ENCODE measurements at regions not wholly inside any gene's neighbourhood (a gene's known extent, or its start where the extent isn't known, plus 50 kb on each side); places are given as distances from the start of the nearest gene placed in this dataset.

GRCh38 chr13:85469320-85469719 is 329.9 kb downstream of the SLITRK6 start:
- no peak for DNase-seq (ENCODE audit: low read depth in 2 of 2)

DNA sequence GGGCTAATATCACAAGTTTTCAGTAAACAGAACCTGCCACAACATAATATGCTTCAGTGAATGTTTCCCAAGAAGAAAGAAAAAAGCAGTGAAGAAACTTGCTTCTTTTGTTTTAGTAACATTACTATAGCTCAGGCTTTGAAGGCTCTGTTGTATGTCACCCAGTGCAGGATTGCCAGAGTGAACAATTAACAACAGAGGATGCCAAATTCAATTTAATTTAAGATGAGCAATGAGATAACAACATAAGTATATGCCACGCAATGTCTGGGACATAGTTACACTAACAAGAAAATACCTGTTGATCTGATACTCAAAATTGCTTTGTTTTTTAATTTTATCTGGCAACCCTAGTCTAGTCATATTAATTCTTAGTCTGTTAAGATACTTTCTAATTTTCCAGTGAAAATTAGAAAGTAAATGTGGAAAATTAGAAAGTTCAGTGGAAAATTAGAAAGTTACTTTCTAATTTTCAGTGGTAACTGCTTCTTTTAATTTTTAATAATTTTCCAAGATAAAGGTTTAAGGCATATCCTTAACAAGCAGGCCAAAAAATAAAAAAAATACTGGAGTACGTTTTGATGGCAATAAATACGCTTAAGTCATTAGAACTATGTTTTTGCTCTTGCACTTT is 336.3 kb downstream of the SLITRK6 start:
- no peak for DNase-seq (ENCODE audit: low read depth in 2 of 2)

DNA sequence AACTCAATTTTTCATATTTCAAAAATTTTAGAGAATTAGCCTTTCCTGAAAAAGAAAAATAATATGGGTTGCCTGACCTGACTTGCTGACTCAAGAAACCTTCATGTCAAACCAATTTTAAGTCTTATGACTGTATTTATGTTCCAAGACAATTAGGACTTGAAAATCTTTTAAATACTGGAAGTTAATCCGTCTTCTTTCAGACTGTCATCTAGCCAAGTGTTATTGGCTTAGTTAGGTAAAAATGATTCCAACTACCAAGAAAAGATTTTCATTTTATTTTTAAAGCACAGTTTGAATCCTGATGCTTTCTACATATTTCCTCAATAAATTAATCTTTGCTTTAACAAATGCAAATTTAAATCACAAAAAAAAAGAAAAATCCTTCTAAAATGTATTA is 337.6 kb downstream of the SLITRK6 start:
- no peak for DNase-seq (ENCODE audit: low read depth in 2 of 2)

- no peak for DNase-seq (ENCODE audit: low read depth in 2 of 2)
Observed at GRCh38 chr13:85445534-85445933, 353.7 kb downstream of the SLITRK6 start.

DNA sequence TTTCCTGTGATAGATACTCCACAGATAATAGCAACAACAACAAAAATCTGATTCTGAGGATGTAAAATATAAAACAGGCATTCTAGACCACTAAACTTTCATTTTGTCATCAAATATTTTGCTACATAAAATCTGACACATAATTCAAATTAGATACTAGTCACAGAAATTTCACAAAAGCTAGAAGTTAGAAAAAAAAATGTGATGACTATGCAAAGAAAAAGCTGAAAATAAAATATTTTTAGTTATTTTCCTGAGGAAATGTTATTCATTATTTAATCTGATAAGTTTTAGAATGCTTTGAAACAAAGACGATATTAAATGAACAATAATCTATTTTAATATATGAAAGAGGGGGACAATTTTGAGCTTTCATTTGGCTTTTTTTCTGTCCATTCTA is 357.2 kb downstream of the SLITRK6 start:
- no peak for DNase-seq (ENCODE audit: low read depth in 2 of 2)

- no peak for DNase-seq (ENCODE audit: low read depth in 2 of 2)
Observed at GRCh38 chr13:85441364-85441763, 357.9 kb downstream of the SLITRK6 start.

GRCh38 chr13:85436029-85436428 is 363.2 kb downstream of the SLITRK6 start:
- no peak for DNase-seq (ENCODE audit: low read depth in 2 of 2)

DNA sequence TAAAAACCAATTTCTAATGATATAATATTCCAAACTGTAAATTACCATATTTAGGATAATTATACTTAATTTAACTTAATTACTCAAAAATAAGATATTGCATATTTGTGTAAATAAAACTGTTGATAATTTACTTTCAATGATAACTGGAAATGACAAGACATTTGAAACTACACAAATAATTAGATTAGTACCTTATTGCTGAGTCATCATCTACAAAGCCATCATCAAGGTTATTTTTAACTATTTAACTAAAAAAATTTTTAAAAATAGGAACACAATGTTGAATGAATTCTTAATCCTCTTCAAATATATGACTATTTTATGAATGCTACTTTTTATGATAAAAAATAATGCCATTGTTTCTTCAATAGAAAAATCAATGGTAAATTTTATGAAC is 364.3 kb downstream of the SLITRK6 start:
- no peak for DNase-seq (ENCODE audit: low read depth in 2 of 2)

DNA sequence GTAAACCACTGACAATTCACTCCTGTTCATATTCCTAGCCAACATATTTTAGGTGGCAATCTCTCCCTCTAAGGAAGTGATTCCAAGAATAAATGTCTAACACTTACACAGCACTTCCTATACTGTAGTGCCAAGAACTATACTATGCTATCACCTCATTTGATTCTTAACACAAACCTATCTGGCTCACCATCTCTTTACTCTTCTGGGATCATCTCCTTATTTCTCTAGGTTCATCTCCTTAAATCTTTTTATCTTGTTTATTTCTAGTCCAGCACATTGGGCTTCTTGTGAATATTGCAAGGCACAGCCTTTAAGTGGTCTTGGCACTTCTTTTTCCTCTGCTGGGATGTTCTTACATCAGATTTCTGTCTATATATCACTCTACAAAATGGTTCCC is 366.3 kb downstream of the SLITRK6 start:
- DNase-seq (ENCODE audit: low read depth in 2 of 2), result no peak

DNA sequence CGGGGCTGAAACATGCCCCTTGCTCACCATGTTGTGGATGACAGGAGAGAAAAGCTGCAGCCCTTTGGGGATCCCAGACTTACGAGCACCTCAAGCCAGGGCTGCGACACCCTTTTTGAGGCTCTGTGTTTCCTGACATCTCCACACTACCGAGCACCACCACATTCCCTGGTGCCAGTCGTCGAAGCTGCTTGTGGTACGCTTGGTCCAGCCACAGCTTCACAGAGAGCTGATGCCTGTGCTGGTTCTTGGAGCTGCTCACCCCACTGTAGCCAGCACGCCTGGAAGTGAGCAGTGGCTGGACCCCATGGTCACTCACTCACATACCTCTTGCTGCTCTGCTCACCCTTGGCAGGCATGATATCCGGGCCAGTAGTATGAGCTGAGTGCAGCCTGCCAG is 367.5 kb downstream of the SLITRK6 start:
- DNase-seq (ENCODE audit: low read depth in 2 of 2), result no peak

GRCh38 chr13:85430216-85430794 is 368.9 kb downstream of the SLITRK6 start:
- no peak for DNase-seq (ENCODE audit: low read depth in 2 of 2)

GRCh38 chr13:85427416-85427815 is 371.8 kb downstream of the SLITRK6 start:
- no peak for DNase-seq (ENCODE audit: low read depth in 2 of 2)

DNA sequence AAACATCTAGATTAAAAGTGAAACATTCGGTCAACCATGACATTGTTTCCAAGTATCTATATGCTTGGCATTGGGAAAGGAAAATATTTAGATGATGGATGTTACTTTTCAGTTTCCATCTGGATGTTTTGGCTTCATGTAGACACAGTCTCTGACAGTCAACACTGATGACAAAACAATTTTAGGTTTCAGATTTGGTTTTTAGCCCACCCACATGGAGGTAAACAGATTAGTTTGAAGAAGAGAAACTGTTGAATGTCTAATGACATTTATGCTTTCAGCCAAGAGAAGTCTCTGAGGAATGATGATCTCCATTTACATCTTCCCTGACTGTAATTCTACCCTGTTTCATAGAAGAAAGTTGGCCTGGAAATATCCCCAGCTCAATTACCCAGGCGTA is 379.1 kb downstream of the SLITRK6 start:
- no peak for DNase-seq (ENCODE audit: low read depth in 2 of 2)

DNA sequence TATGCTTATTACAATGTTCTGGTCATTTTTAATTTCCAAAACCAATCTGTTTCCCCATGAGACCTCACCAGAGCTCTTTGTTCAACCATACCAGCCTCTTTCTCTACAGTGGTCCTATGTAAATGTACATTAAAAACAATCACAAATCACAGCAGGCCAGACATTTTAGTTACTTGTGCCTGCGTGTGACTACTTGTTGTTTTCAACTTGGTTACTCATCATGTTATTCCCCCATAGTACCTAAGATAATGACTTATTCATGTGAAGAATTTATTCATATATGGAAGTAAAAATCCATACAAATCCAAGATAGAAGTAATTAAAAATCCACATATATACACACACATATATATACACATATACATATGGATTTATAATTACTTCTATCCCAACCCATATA is 379.6 kb downstream of the SLITRK6 start:
- DNase-seq (ENCODE audit: low read depth in 2 of 2), result no peak

DNA sequence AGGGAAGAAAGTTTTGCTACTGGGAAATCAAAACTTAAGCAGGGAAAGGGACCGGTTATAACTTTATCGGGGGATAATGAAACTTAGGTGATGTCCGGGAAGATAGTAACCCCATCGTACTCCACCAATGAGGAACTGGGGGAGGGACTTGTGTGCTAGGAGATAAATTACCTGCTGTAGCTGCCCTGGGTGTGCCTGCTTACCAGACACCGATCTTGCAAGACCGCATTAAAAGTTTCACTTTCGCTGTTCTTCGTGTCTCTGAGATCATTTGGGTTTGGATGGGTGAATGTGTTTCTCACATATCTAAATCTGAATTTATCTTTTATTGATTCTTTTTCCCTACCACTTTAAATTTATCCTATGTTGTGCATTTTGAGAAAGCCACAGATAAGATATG is 381.4 kb downstream of the SLITRK6 start:
- DNase-seq (ENCODE audit: low read depth in 2 of 2), result no peak

DNA sequence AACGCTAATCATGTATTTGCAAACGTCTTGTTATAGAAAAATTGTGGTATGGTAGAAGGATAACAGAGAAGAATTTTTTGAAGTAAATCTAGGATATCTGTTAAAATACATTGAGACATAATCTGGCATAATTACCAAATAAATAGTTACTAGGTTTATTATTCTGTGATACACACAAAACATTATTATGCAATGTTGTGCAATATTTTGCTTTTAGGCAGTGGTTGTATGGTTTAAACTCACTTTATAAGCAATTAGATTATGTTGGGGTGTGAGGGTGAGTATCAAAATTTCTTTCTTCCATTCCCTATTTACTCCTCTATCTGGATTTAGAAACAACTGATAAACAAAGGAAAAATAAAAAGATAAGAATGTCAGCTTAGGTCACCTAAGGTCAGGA is 385.6 kb downstream of the SLITRK6 start:
- no peak for DNase-seq (ENCODE audit: low read depth in 2 of 2)

DNA sequence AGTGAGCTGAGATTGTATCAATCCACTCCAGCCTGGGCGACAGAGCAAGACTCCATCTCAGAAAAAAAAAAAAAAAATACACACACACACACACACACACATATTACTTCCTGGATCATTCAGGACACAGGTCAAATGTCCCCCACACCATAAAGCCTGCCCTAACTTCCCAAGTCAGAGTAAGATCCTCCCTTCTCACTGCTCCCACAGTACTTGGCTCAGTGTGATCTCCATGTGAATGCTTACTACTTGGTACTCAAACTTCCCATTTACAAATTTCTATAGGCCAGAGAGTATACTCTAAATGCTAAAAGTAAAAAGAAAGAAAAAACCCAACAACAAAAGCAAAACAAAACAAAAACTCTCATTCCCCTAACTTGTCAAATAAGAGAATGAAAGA is 386.8 kb downstream of the SLITRK6 start:
- no peak for DNase-seq (ENCODE audit: low read depth in 2 of 2)

DNA sequence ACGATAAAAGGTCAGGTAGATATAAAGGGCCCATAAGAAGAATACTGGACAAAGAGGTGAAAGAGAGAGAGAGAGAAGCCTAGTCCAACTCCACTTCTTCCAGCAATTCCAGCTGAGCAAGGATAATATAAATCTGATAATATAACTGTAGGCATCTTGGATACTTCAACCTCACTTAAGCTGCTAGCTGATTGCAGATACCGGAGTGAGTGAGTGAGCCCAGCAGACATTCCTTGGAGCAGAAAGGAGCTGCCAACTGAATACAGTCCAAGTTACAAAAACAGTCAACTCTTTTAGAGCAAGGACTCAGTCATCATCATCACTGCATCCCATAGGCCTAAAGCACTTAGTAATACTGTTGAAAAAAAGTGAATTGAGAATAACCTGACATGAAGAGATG is 387.6 kb downstream of the SLITRK6 start:
- DNase-seq (ENCODE audit: low read depth in 2 of 2), result no peak

DNA sequence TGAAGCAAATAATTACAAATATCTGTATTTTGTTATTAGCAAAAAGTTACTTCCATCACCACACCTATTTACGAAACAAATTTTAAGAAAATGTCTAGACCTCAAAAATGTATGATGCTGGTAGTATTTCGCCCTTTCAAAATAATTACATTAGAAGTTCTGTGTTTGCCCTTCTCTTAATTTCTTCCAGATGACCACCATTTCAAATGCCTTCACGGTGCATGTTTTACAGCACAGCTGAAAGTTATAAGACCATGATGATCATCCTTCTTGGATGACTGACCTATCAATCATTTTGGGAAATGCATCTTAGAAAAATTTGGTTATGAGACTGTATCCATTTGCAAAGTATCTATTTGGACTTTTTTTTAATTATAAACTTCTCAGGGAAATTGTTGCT is 390.8 kb downstream of the SLITRK6 start:
- DNase-seq (ENCODE audit: low read depth in 2 of 2), result no peak

DNA sequence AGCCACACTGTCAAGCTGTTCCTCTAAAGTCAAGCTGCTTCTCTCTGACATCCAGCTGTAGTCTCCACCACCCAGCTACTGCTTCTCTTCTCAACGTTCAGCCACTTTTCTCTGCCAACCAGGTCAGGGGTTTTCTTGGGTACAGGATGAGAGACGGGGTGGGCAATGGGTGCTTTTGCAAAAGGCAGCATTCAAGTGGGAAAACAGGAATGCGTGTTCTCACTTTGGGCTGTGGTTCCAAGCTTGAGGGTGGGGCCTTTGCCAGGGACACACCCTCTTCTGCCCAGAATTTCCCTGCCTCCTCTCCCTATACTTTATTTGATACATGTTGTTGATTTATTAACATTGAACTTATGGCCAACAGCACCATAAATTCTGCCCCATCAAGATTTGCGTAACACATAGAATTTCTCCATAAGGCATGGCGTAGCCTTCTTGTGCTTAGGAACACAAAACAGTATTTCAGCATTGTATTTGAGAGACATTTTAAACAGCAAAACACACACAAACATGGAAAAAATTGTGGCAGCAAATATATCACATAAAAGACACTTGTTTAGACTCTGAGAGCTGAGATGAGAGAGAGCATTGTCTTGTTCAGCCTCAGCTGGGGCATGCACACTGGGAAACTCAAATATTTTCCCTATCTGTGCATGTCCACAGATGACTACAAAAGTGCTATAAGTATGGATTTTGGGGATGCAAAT is 392.8 kb downstream of the SLITRK6 start:
- no peak for DNase-seq (ENCODE audit: low read depth in 2 of 2)

DNA sequence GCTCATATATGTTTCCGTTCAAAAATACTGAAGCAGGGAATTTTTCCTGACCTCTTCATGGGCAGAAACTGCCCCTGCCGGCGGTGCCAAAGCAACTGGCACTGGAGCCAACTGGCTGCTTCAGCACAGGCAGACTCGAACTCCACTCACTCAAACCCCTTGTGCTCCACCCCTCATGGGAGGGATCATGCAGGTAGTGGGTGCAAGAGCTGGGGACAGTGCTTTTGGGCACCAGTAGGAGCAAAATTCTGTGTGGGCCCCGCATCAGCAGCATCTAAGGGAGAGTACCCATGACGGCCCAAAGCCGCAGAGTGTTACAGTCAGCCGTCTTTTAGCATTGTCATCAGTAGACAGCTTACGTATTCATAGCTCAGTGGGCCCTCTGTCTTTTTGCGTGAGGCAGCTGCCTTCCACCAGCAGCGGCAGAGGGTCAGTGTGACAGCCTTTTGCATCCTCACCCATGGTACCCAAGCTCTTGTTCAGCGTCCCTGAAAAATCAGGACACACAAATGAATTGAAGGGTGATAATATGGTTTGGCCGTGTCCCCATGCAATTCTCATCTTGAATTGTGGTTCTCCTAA is 393.8 kb downstream of the SLITRK6 start:
- DNase-seq (ENCODE audit: low read depth in 2 of 2), result no peak

DNA sequence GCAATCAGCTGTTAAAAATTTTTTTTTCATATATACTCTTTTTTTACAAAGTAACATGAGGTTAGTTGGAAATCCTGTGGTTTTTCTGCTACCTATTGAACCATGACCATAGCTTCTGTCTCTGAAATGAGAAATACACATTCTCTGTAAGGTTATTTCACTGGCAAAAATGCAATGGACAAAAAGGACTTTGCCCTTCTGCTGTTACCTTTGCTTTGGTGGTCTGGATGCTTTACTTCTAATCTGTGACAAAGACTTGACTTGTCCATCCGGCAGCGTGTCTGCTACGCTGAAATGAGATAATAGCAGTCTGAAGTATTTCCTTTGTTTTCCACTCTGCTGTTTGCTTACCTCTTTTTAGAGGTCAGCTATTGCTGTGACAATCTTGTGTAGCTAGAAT is 412.8 kb downstream of the SLITRK6 start:
- no peak for DNase-seq (ENCODE audit: low read depth in 2 of 2)

DNA sequence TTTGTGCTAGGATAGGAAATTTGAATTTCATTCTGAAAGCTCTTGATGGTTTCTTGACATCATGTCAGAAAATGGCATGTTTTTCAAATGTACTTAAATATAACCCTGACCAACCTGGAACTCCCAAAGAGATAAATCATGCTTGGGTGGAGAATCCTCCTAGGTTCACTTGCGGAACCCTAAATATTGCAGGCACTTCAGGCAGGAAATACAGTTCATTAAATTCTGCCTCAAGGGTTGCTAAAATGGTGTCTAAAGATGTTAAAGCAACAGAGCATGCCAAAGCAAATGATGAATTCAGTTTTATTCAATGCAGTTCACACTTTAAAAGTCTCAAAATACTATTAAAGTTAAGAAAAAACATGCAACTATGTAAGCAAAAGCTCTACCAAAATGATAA is 415.9 kb downstream of the SLITRK6 start:
- DNase-seq (ENCODE audit: low read depth in 2 of 2), result no peak
